ENCODE measurements at regions not wholly inside any gene's neighbourhood (a gene's known extent, or its start where the extent isn't known, plus 50 kb on each side); places are given as distances from the start of the nearest gene placed in this dataset.
"Not testable (repeated sequence)": the region's sequence is repeated elsewhere in the genome, so short reads cannot be mapped to it uniquely, and the experiment has no call there.

DNA sequence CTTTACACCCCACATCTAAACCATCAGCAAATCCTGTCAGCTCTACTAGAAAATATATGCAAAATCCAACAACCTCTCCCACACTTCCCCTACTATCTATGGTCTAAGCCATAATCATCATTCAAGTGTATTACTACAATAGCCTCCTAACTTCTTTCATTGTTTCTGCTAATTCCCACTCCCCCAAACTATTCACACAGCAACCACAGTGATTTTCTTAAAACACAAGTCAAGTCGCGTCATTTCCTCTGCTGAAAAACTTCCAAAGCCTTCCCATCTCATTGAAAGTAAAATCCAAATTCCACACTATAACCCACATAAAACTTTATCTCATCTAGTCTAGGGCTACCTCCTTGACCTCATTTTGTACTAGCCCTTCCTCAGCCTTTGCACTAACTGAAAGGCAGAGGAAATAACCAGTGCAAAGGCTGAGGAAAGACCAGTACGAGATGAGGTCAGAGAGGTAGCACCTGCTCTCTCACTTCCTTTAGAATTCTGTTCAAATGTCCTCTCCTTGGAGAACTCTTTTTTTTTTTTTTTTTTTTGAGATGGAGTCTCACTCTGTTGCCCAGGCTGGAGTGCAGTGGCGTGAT, 65.5 kb upstream of the MDM1 start:
- Histone ChIP-seq H3K4me3 (no peak overlapping the region), H3K4me1 (no peaks in the 10 kb centered on the region), H3K36me3 (no peaks in the 10 kb centered on the region), H3K9me3 (no peaks in the 10 kb centered on the region), H3K27ac (no peak overlapping the region), H3K27me3 (no peaks in the 10 kb centered on the region)
- intact Hi-C loops (cut with DNase I): no loop called here
- TF ChIP-seq POLR2AphosphoS5 (IDR thresholded peaks at IDR 0.05; ENCODE audit: insufficient read depth in 1 of 2, low read depth in 1 of 2): no peak
- TF ChIP-seq POLR2A (IDR thresholded peaks at IDR 0.05): no peak
- TF ChIP-seq, protein P1, sequence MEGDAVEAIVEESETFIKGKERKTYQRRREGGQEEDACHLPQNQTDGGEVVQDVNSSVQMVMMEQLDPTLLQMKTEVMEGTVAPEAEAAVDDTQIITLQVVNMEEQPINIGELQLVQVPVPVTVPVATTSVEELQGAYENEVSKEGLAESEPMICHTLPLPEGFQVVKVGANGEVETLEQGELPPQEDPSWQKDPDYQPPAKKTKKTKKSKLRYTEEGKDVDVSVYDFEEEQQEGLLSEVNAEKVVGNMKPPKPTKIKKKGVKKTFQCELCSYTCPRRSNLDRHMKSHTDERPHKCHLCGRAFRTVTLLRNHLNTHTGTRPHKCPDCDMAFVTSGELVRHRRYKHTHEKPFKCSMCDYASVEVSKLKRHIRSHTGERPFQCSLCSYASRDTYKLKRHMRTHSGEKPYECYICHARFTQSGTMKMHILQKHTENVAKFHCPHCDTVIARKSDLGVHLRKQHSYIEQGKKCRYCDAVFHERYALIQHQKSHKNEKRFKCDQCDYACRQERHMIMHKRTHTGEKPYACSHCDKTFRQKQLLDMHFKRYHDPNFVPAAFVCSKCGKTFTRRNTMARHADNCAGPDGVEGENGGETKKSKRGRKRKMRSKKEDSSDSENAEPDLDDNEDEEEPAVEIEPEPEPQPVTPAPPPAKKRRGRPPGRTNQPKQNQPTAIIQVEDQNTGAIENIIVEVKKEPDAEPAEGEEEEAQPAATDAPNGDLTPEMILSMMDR (IDR thresholded peaks at IDR 0.05): no peak
- DNase-seq (ENCODE audit: extremely low spot score in 2 of 2): no peak

DNA sequence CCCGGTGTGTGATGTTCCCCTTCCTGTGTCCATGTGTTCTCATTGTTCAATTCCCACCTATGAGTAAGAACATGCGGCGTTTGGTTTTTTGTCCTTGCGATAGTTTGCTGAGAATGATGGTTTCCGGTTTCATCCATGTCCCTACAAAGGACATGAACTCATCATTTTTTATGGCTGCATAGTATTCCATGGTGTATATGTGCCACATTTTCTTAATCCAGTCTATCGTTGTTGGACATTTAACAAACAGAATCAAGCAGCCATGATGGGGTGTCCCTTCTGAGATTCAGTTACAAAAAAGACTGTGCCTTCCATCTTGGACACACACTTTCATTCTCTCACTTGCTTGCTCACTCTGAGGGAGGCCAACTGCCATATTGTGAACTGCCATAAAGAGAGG, 66.5 kb upstream of the MDM1 start:
- DNase-seq (ENCODE audit: extremely low spot score in 2 of 2); H3K27me3 ChIP-seq; H3K9me3 ChIP-seq; intact Hi-C loops (cut with DNase I); H3K27ac ChIP-seq; H3K4me3 ChIP-seq; H3K4me1 ChIP-seq; H3K36me3 ChIP-seq: not testable (repeated sequence)

DNA sequence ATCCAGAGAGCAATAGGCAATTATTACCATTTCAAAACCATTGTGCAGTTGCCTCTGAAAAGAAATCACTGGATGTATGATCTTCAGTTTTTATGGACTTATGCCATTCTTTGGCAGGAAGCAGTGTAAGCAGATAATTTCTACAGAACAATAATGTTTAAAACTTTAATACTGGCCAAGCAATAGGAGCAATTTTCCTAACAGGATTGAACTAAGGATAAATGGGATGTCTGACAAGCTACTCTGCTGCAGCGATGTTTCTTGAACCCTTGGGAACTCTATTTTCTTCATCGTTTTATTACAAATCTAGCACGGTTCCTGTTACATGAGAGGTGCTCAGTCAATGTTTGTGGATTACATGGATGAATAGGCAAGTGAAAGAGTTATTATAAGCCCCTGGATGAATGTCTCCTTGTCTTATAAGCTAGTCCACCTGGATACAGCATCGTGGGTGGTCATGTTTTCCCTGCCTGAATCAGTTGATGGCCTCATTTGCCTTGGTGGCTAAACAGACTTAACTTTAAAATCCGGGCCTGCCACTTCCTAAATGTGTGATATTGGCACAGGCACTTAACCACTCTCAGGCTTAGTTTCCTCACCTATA, 68.2 kb upstream of the MDM1 start:
- TF ChIP-seq POLR2AphosphoS5 (IDR thresholded peaks at IDR 0.05; ENCODE audit: insufficient read depth in 1 of 2, low read depth in 1 of 2): no peak
- no peak for TF ChIP-seq POLR2A (IDR thresholded peaks at IDR 0.05)
- TF ChIP-seq, protein P1 (IDR thresholded peaks at IDR 0.05): no peak
- no peak for DNase-seq (ENCODE audit: extremely low spot score in 2 of 2)
- H3K4me3 ChIP-seq: no peak overlapping the region
- intact Hi-C loops (cut with DNase I): loop anchor here (5.0 kb wide), 1 partner anchor 33 kb away; no protein-coding TSS in a partner anchor
- peaks cover 3% of the 10 kb centered on the region for H3K4me1 ChIP-seq
- H3K9me3 ChIP-seq: no peaks in the 10 kb centered on the region
- H3K27me3 ChIP-seq: no peaks in the 10 kb centered on the region
- no peaks in the 10 kb centered on the region for H3K36me3 ChIP-seq
- H3K27ac ChIP-seq: no peak overlapping the region

DNA sequence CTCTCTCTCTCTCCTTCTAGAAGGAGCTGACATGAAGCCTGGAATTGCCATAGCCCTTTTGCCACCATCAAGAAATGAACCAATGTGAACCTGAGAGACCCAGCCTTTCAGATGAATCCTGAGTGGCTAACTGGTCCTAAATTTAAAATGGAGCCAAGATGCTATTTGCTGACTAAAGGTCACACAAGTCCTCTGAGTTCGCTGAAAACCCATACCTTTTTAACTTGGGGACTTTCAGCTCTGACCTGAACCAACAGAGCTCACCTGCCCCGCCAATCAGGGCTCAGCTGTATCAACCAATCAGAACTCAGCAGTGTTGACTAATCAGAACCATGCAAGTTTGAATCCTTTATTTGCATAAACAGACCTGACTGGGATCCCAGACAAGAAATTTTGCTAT, 70.3 kb upstream of the MDM1 start:
- H3K9me3 ChIP-seq: no peaks in the 10 kb centered on the region
- no peaks in the 10 kb centered on the region for H3K36me3 ChIP-seq
- intact Hi-C loops (cut with DNase I): loop anchor here (5.0 kb wide), 1 partner anchor 35 kb away; no protein-coding TSS in a partner anchor
- H3K27ac ChIP-seq: no peak overlapping the region
- H3K4me3 ChIP-seq: no peak overlapping the region
- no peaks in the 10 kb centered on the region for H3K27me3 ChIP-seq
- TF ChIP-seq POLR2AphosphoS5 (IDR thresholded peaks at IDR 0.05; ENCODE audit: insufficient read depth in 1 of 2, low read depth in 1 of 2): no peak
- TF ChIP-seq, protein P1 (IDR thresholded peaks at IDR 0.05): no peak
- no peak for TF ChIP-seq POLR2A (IDR thresholded peaks at IDR 0.05)
- H3K4me1 ChIP-seq: peaks cover 14% of the 10 kb centered on the region
- DNase-seq (ENCODE audit: extremely low spot score in 2 of 2): no peak

DNA sequence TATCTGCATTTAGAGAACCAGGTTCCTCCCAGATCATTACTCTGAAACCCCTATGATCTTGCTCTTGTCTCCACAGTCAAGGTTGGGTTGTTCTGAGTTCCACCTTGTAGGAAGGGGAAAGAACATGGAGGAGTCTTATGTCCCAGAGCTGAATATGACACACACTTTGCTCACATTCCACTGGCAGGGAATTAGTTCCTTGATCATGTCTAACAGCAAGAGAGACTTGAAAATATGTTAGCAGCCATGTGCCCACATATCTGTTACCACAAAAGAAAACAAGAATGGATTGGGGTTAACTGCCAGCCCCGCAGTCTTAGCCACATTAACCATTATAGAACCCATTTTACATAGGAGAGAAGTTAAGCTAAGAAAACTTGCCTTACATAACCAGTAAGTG, 71.1 kb upstream of the MDM1 start:
- DNase-seq (ENCODE audit: extremely low spot score in 2 of 2): no peak
- no peak for TF ChIP-seq POLR2A (IDR thresholded peaks at IDR 0.05)
- TF ChIP-seq POLR2AphosphoS5 (IDR thresholded peaks at IDR 0.05; ENCODE audit: insufficient read depth in 1 of 2, low read depth in 1 of 2): no peak
- TF ChIP-seq, protein P1 (IDR thresholded peaks at IDR 0.05): no peak
- intact Hi-C loops (cut with DNase I): loop anchor here (5.0 kb wide), 1 partner anchor 36 kb away; no protein-coding TSS in a partner anchor

More for the DNA sequence above, 71.1 kb upstream of the MDM1 start:
- H3K9me3 ChIP-seq: no peaks in the 10 kb centered on the region
- H3K27me3 ChIP-seq: no peaks in the 10 kb centered on the region
- H3K36me3 ChIP-seq: no peaks in the 10 kb centered on the region
- no peak overlapping the region for H3K4me3 ChIP-seq
- no peak overlapping the region for H3K27ac ChIP-seq
- peaks cover 14% of the 10 kb centered on the region for H3K4me1 ChIP-seq
